Activated T-cell treated with anti-CD3 and anti-CD28 coated beads, Interleukin-2, amount 50 U/mL, for 72 hours (primary cell): ENCODE measurements at regions not wholly inside any gene's neighbourhood (a gene's known extent, or its start where the extent isn't known, plus 50 kb on each side); places are given as distances from the start of the nearest gene placed in this dataset.

ENCODE experiments used
- ATAC-seq, 2 donors: fragments of 150-1000 bp; cut with Tn5 transposase; replicated peaks in 1 of 2; 2 replicates each; pipeline ENCODE4 v1.10.0; 2021; ENCODE audit warnings: moderate library complexity in 2 of 2, mild to moderate bottlenecking in 1 of 2
- DNase-seq, 2 donors: peaks; one replicate each; pipeline ENCODE4 v3.0.0; 2021 to 2022; ENCODE audit warnings: mixed read lengths in 1 of 2
- H3K27ac Mint-ChIP-seq: one replicate; pipeline ENCODE4 v1.8.0; 2022; ENCODE audit warnings: mild to moderate bottlenecking, moderate library complexity, mixed read lengths
- H3K27me3 Mint-ChIP-seq: one replicate; pipeline ENCODE4 v1.8.0; 2022; ENCODE audit warnings: low read depth, mixed read lengths
- H3K36me3 Mint-ChIP-seq, 2 donors: one replicate each; pipeline ENCODE4 v1.8.0; 2022; ENCODE audit warnings: mixed read lengths in 2 of 2, mild to moderate bottlenecking in 1 of 2; ENCODE audit not compliant: insufficient read depth in 2 of 2
- H3K4me1 Mint-ChIP-seq: one replicate; pipeline ENCODE4 v1.8.0; 2022; ENCODE audit warnings: low read depth, mixed read lengths
- H3K4me3 Mint-ChIP-seq, 2 donors: one replicate each; pipeline ENCODE4 v1.8.0; 2022; ENCODE audit warnings: mild to moderate bottlenecking in 2 of 2, mixed read lengths in 2 of 2, moderate library complexity in 2 of 2
- H3K9me3 Mint-ChIP-seq, 2 donors: one replicate each; pipeline ENCODE4 v1.8.0; 2022; ENCODE audit warnings: mixed read lengths in 2 of 2

GRCh38 chr1:104884939-104885338 is 1135.2 kb downstream of the AMY1C start:
- H3K27me3 Mint-ChIP-seq, result no peaks in the 10 kb centered on the region
- ATAC-seq (no peak), DNase-seq (no peak)
- no peak overlapping the region for H3K27ac Mint-ChIP-seq
- H3K4me3 Mint-ChIP-seq, result no peak overlapping the region
- H3K9me3 Mint-ChIP-seq, result peaks cover under 1 to 2% of the 10 kb centered on the region in 2 donors
- H3K4me1 Mint-ChIP-seq, result no peaks in the 10 kb centered on the region
- H3K36me3 Mint-ChIP-seq, result no peaks in the 10 kb centered on the region

GRCh38 chr1:104905322-104905721 is 1155.6 kb downstream of the AMY1C start:
- H3K27ac Mint-ChIP-seq, result no peak overlapping the region
- no peaks in the 10 kb centered on the region for H3K27me3 Mint-ChIP-seq
- no peak overlapping the region for H3K4me3 Mint-ChIP-seq
- ATAC-seq, result no peak
- no peak for DNase-seq
- H3K36me3 Mint-ChIP-seq, result peaks cover 0 to 3% of the 10 kb centered on the region in 2 donors
- peaks cover 4 to 8% of the 10 kb centered on the region in 2 donors for H3K9me3 Mint-ChIP-seq
- no peaks in the 10 kb centered on the region for H3K4me1 Mint-ChIP-seq

GRCh38 chr1:104906141-104906540 is 1156.4 kb downstream of the AMY1C start:
- Mint-ChIP-seq H3K9me3 (peaks cover 5 to 9% of the 10 kb centered on the region in 2 donors), H3K36me3 (peaks cover 0 to 3% of the 10 kb centered on the region in 2 donors), H3K27me3 (no peaks in the 10 kb centered on the region), H3K4me1 (no peaks in the 10 kb centered on the region), H3K4me3 (no peak overlapping the region), H3K27ac (no peak overlapping the region)
- ATAC-seq (no peak), DNase-seq (no peak)

- no peak overlapping the region for H3K27ac Mint-ChIP-seq
- DNase-seq, result no peak
- peaks cover 0 to 2% of the 10 kb centered on the region in 2 donors for H3K36me3 Mint-ChIP-seq
- no peaks in the 10 kb centered on the region for H3K4me1 Mint-ChIP-seq
- H3K27me3 Mint-ChIP-seq, result no peaks in the 10 kb centered on the region
- no peak overlapping the region for H3K4me3 Mint-ChIP-seq
- no peak for ATAC-seq
- H3K9me3 Mint-ChIP-seq, result peaks cover 21 to 30% of the 10 kb centered on the region in 2 donors
These were observed 1169.5 kb downstream of the AMY1C start for GRCh38 chr1:104919188-104919587.

GRCh38 chr1:104921525-104921924 is 1171.8 kb downstream of the AMY1C start:
- ATAC-seq (no peak), DNase-seq (no peak)
- Mint-ChIP-seq H3K4me3 (no peak overlapping the region), H3K4me1 (no peaks in the 10 kb centered on the region), H3K9me3 (peaks cover 20 to 30% of the 10 kb centered on the region in 2 donors), H3K36me3 (peaks cover 0 to 2% of the 10 kb centered on the region in 2 donors), H3K27ac (no peak overlapping the region), H3K27me3 (no peaks in the 10 kb centered on the region)

GRCh38 chr1:104923075-104923474 is 1173.4 kb downstream of the AMY1C start:
- ATAC-seq (no peak), DNase-seq (no peak)
- H3K4me1 Mint-ChIP-seq, result no peaks in the 10 kb centered on the region
- H3K27ac Mint-ChIP-seq, result no peak overlapping the region
- H3K27me3 Mint-ChIP-seq, result no peaks in the 10 kb centered on the region
- H3K4me3 Mint-ChIP-seq, result no peak overlapping the region
- H3K36me3 Mint-ChIP-seq, result peaks cover 0 to 2% of the 10 kb centered on the region in 2 donors
- peaks cover 14 to 25% of the 10 kb centered on the region in 2 donors for H3K9me3 Mint-ChIP-seq

GRCh38 chr1:104929280-104929679 is 1179.6 kb downstream of the AMY1C start:
- peaks cover 0 to 3% of the 10 kb centered on the region in 2 donors for H3K36me3 Mint-ChIP-seq
- H3K27ac Mint-ChIP-seq, result no peak overlapping the region
- H3K9me3 Mint-ChIP-seq, result peaks cover 5 to 12% of the 10 kb centered on the region in 2 donors
- DNase-seq (no peak), ATAC-seq (no peak)
- H3K27me3 Mint-ChIP-seq, result no peaks in the 10 kb centered on the region
- no peak overlapping the region for H3K4me3 Mint-ChIP-seq
- no peaks in the 10 kb centered on the region for H3K4me1 Mint-ChIP-seq

- ATAC-seq (no peak), DNase-seq (no peak)
- Mint-ChIP-seq H3K4me1 (no peaks in the 10 kb centered on the region), H3K4me3 (no peak overlapping the region), H3K9me3 (peaks cover 3 to 10% of the 10 kb centered on the region in 2 donors), H3K36me3 (peaks cover 0 to 3% of the 10 kb centered on the region in 2 donors), H3K27ac (no peak overlapping the region), H3K27me3 (no peaks in the 10 kb centered on the region)
These were observed 1182.6 kb downstream of the AMY1C start for GRCh38 chr1:104932030-104932915.

- H3K9me3 Mint-ChIP-seq, result peaks cover 5 to 10% of the 10 kb centered on the region in 2 donors
- no peak overlapping the region for H3K4me3 Mint-ChIP-seq
- DNase-seq, result no peak
- H3K36me3 Mint-ChIP-seq, result peaks cover under 1 to 3% of the 10 kb centered on the region in 2 donors
- H3K27me3 Mint-ChIP-seq, result no peaks in the 10 kb centered on the region
- no peak for ATAC-seq
- H3K4me1 Mint-ChIP-seq, result no peaks in the 10 kb centered on the region
- no peak overlapping the region for H3K27ac Mint-ChIP-seq
These were observed 1183.4 kb downstream of the AMY1C start for GRCh38 chr1:104932949-104933679.

- Mint-ChIP-seq H3K27ac (no peak overlapping the region), H3K4me1 (no peaks in the 10 kb centered on the region), H3K9me3 (peaks cover 8 to 10% of the 10 kb centered on the region in 2 donors), H3K36me3 (peaks cover 2 to 3% of the 10 kb centered on the region in 2 donors), H3K4me3 (no peak overlapping the region), H3K27me3 (no peaks in the 10 kb centered on the region)
- ATAC-seq, result no peak
- no peak for DNase-seq
These were observed 1184.1 kb downstream of the AMY1C start for GRCh38 chr1:104933846-104934245.

- Mint-ChIP-seq H3K36me3 (peaks cover 2 to 3% of the 10 kb centered on the region in 2 donors), H3K4me1 (no peaks in the 10 kb centered on the region), H3K27ac (no peak overlapping the region), H3K9me3 (peaks cover 2% of the 10 kb centered on the region in 2 donors), H3K27me3 (no peaks in the 10 kb centered on the region), H3K4me3 (no peak overlapping the region)
- DNase-seq (no peak), ATAC-seq (no peak)
These were observed 1195.7 kb downstream of the AMY1C start for GRCh38 chr1:104945406-104945805.

- no peaks in the 10 kb centered on the region for H3K27me3 Mint-ChIP-seq
- H3K27ac Mint-ChIP-seq, result no peak overlapping the region
- no peak for DNase-seq
- peaks cover 2 to 3% of the 10 kb centered on the region in 2 donors for H3K36me3 Mint-ChIP-seq
- no peaks in the 10 kb centered on the region for H3K4me1 Mint-ChIP-seq
- H3K9me3 Mint-ChIP-seq, result peaks cover 2% of the 10 kb centered on the region in 2 donors
- no peak for ATAC-seq
- no peak overlapping the region for H3K4me3 Mint-ChIP-seq
These were observed 1197.0 kb downstream of the AMY1C start for GRCh38 chr1:104946558-104947210.

- no peak overlapping the region for H3K4me3 Mint-ChIP-seq
- H3K9me3 Mint-ChIP-seq, result peaks cover under 1 to 2% of the 10 kb centered on the region in 2 donors
- DNase-seq (no peak), ATAC-seq (no peak)
- no peak overlapping the region for H3K27ac Mint-ChIP-seq
- H3K27me3 Mint-ChIP-seq, result no peaks in the 10 kb centered on the region
- H3K4me1 Mint-ChIP-seq, result no peaks in the 10 kb centered on the region
- no peaks in the 10 kb centered on the region for H3K36me3 Mint-ChIP-seq
These were observed 1203.9 kb downstream of the AMY1C start for GRCh38 chr1:104953555-104953954.
